A673 (cell line): ENCODE measurements at regions not wholly inside any gene's neighbourhood (a gene's known extent, or its start where the extent isn't known, plus 50 kb on each side); places are given as distances from the start of the nearest gene placed in this dataset.
A peak's percentile ranks its signal among the peaks of the same experiment; 100 is the strongest.

Source experiments
- BruUV-seq: library from RNA; stranded (reverse); fragments of 400-500 nt; replicated peaks from 2 replicates; lab custom pipeline; 2021; lab: Mats Ljungman, UMichigan
- CTCF ChIA-PET: fragments of 300-600 bp; sonication (Branson Sonifier 250); formaldehyde crosslinking; loops from one replicate; lab custom pipeline; 2022; ENCODE audit warnings: antibody characterized with exemption; lab: Charles Lee
- POLR2A ChIA-PET: fragments of 300-600 bp; sonication (Branson Sonifier 250); formaldehyde crosslinking; loops from one replicate; lab custom pipeline; 2022; ENCODE audit warnings: antibody characterized with exemption; ENCODE audit not compliant: low non-redundant PET; lab: Charles Lee
- DNase-seq: peaks from one replicate; pipeline ENCODE4 v3.0.0-alpha.2; 2015; ENCODE audit warnings: low spot score
- H3K27ac ChIP-seq: fragments of 200-600 bp; sonication (generic); 2 replicates; pipeline ENCODE4 v1.5.1; 2016; ENCODE audit warnings: mixed run types, low read depth, mild to moderate bottlenecking, mixed read lengths, antibody characterized with exemption, low read length; ENCODE audit not compliant: poor library complexity, severe bottlenecking
- H3K27me3 ChIP-seq: fragments of 200-600 bp; sonication (generic); replicated peaks from 2 replicates; pipeline ENCODE4 v1.6.1; 2017; ENCODE audit warnings: mixed run types, low read depth, mild to moderate bottlenecking, mixed read lengths, antibody characterized with exemption, low read length; ENCODE audit not compliant: insufficient read depth, poor library complexity
- H3K36me3 ChIP-seq: fragments of 200-600 bp; sonication (generic); 2 replicates; pipeline ENCODE4 v1.6.1; 2016; ENCODE audit warnings: mixed run types, mild to moderate bottlenecking, mixed read lengths, antibody characterized with exemption, low read length; ENCODE audit not compliant: insufficient read depth, poor library complexity, severe bottlenecking
- H3K4me1 ChIP-seq: fragments of 200-600 bp; sonication (generic); 2 replicates; pipeline ENCODE4 v1.6.1; 2017; ENCODE audit warnings: mixed run types, mild to moderate bottlenecking, mixed read lengths, antibody characterized with exemption, low read length; ENCODE audit not compliant: insufficient read depth, poor library complexity, severe bottlenecking
- H3K4me3 ChIP-seq: fragments of 200-600 bp; sonication (generic); 2 replicates; pipeline ENCODE4 v1.5.1; 2016; ENCODE audit warnings: low read depth, mixed run types, mild to moderate bottlenecking, mixed read lengths, low read length; ENCODE audit not compliant: poor library complexity, severe bottlenecking
- H3K9me3 ChIP-seq: fragments of 200-600 bp; sonication (generic); 2 replicates; pipeline ENCODE4 v1.6.1; 2016; ENCODE audit warnings: mixed run types, low read depth, mild to moderate bottlenecking, mixed read lengths, antibody characterized with exemption, low read length; ENCODE audit not compliant: poor library complexity, severe bottlenecking
- EZH2 ChIP-seq: fragments of 200-600 bp; sonication (generic); IDR thresholded peaks from 2 replicates; pipeline ENCODE4 v1.6.1; 2017; ENCODE audit warnings: borderline replicate concordance, low read depth, mild to moderate bottlenecking, mixed read lengths, antibody characterized with exemption, low read length; ENCODE audit not compliant: poor library complexity, severe bottlenecking
- intact Hi-C: fragments of 100-400 bp; cut with micrococcal nuclease; formaldehyde crosslinking; loops from one replicate; pipeline ENCODE4 v1.10.0; 2022; ENCODE audit not compliant: unreplicated experiment
- TF ChIP-seq, protein P1 (sequence below): fragments of 300-800, 200-600 bp; sonication (generic); conservative IDR thresholded peaks from 2 replicates; pipeline ENCODE4 v1.5.1; 2017; ENCODE audit warnings: low read depth, mild to moderate bottlenecking, antibody characterized with exemption, low read length, moderate library complexity, mixed read lengths

DNA sequence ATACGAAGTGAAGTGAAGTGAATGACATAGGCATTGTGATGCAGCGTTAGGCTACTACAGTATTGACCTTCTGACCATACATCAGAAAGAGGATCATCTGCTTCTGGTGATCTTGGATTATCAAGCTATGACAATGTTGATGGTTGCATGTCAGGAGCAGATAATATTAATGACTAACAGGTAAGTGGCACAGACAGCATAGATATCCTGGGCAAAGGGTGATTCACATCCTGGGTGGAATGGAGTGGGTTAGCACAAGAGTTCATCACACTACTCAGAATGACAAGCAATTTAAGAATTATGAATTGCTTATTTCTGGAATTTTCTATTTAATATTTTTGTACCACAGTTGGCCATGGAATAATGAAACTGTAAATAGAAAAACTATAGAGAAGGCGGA is 397.9 kb upstream of the ATP2B1 start:
- H3K27ac ChIP-seq: no peak overlapping the region
- POLR2A ChIA-PET: no interaction called here
- no peaks in the 10 kb centered on the region for H3K27me3 ChIP-seq
- CTCF ChIA-PET: no interaction called here
- intact Hi-C loops: no loop called here
- no TSS peak for BruUV-seq
- no peaks in the 10 kb centered on the region for H3K36me3 ChIP-seq
- TF ChIP-seq, protein P1, sequence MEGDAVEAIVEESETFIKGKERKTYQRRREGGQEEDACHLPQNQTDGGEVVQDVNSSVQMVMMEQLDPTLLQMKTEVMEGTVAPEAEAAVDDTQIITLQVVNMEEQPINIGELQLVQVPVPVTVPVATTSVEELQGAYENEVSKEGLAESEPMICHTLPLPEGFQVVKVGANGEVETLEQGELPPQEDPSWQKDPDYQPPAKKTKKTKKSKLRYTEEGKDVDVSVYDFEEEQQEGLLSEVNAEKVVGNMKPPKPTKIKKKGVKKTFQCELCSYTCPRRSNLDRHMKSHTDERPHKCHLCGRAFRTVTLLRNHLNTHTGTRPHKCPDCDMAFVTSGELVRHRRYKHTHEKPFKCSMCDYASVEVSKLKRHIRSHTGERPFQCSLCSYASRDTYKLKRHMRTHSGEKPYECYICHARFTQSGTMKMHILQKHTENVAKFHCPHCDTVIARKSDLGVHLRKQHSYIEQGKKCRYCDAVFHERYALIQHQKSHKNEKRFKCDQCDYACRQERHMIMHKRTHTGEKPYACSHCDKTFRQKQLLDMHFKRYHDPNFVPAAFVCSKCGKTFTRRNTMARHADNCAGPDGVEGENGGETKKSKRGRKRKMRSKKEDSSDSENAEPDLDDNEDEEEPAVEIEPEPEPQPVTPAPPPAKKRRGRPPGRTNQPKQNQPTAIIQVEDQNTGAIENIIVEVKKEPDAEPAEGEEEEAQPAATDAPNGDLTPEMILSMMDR: no peak
- no peak for TF ChIP-seq EZH2
- no peaks in the 10 kb centered on the region for H3K9me3 ChIP-seq
- peaks cover 26% of the 10 kb centered on the region for H3K4me1 ChIP-seq
- no peak overlapping the region for H3K4me3 ChIP-seq
- no peak for DNase-seq

DNA sequence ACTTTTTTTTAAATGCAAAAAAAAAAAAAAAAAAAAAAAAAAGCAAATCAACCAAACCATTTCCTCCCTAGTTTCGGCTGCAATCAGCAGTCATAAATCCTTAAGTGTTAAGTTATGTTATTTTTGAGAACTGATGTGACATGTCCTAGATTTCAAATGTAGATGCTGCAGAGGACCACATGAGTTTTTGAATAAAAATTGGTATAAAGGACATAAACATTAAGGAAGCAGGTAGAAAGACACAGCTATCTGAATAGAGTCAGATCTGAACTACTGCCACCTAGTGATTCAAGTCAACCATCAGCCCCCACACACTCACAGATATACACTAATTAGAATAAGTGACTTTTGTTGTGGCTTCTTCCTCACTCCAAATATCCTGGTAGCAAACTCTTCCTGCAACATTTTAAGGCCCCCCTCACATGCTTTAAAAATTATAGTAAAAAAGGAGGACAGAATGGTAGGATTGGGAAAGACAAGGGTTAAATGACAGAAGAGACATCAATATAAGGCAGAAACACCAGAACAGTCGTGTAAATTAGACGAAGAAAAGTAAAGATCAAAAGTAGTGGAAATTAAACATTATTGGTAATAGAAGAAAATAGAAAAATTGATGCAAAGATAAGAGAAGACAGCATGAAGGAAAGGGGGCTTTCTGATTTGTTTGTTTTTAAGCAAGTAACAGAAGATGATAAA is 394.5 kb upstream of the ATP2B1 start:
- Histone ChIP-seq H3K27ac (no peak overlapping the region), H3K36me3 (no peaks in the 10 kb centered on the region), H3K4me3 (no peak overlapping the region), H3K9me3 (no peaks in the 10 kb centered on the region), H3K27me3 (no peaks in the 10 kb centered on the region), H3K4me1 (peaks cover 59% of the 10 kb centered on the region)
- TF ChIP-seq EZH2: no peak
- TF ChIP-seq, protein P1: peak; percentile 78
- ChIA-PET POLR2A (no interaction called here), CTCF (no interaction called here)
- BruUV-seq: no TSS peak
- intact Hi-C loops: loop anchor here (1.0 to 5.0 kb wide), 4 partner anchors 93 to 560 kb away; partner anchors contain the start of gene ATP2B1
- peak; percentile 56 for DNase-seq

DNA sequence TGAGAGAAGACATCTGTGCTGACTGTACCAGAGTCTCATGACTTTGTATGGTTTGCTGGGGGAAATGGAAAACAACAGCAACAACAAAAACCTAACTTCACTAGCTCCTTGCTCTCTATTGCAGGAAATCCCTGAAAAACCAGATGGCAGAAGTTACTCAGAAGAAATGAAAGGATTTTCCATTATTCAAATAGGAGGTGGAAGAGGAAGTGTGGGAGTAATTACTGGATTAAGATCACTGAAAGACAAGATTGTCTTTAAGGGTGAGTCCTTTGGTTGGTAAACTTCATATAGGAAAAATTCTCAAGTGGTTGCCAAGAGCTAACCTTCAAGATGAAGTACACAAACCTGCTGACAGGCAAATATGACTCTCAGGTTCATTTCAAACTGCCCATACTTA is 391.9 kb upstream of the ATP2B1 start:
- H3K4me1 ChIP-seq: peaks cover 58% of the 10 kb centered on the region
- H3K4me3 ChIP-seq: no peak overlapping the region
- H3K27me3 ChIP-seq: no peaks in the 10 kb centered on the region
- CTCF ChIA-PET: no interaction called here
- H3K27ac ChIP-seq: peak overlapping the region; percentile 58
- intact Hi-C loops: loop anchor here (5.0 kb wide), 2 partner anchors 112 to 393 kb away; partner anchors contain the start of gene ATP2B1
- no peaks in the 10 kb centered on the region for H3K9me3 ChIP-seq
- no peaks in the 10 kb centered on the region for H3K36me3 ChIP-seq
- BruUV-seq: no TSS peak
- POLR2A ChIA-PET: interaction anchor here (0.7 kb wide), 1 partner anchor 10 kb away, joined by 4 read pairs; no protein-coding TSS in a partner anchor
- no peak for TF ChIP-seq EZH2
- TF ChIP-seq, protein P1: no peak
- peak; percentile 91 for DNase-seq
